HG03066 (cell line): ENCODE measurements at regions not wholly inside any gene's neighbourhood (a gene's known extent, or its start where the extent isn't known, plus 50 kb on each side); places are given as distances from the start of the nearest gene placed in this dataset.

Experiments
- ATAC-seq: cut with Tn5 transposase; IDR thresholded peaks from one replicate; pipeline ENCODE4 v1.9.1; 2021; ENCODE audit warnings: low read depth; ENCODE audit not compliant: unreplicated experiment

DNA sequence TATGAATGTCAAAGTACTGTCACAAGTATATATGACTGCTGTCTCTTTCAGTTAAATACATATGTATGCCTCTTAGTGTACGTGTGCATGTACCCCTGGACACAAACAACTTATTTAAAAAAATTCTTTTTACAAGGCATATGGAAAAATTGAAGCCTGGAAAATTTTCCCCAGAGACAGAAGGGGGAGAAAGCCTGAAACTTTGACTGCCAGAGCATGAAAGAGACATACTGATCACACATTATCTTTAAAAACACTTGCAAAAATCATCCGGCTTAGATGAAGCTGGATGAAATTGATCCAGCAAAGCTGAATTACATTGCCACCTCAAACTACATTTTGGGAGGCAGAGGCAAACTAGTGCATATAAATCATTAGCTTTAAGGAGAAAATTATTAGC lies 88.0 kb upstream of the NFIB start:
- ATAC-seq: no peak

DNA sequence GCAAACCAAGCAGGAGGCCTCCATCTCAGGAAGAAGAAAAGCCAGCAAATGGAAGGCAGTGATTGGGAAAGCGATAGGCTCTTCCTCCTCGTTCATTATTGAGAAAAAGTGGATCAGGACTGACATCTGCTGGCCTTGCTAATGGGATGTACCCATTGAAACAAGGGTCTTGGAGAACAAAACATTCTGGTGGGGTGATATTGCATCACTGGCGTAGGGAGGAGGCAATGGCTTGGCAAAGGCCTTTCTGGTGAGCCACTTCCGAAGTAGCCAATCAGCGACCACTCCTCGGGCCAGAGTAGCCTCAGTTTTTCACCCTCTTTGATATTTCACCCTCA lies 86.7 kb upstream of the NFIB start:
- no peak for ATAC-seq

DNA sequence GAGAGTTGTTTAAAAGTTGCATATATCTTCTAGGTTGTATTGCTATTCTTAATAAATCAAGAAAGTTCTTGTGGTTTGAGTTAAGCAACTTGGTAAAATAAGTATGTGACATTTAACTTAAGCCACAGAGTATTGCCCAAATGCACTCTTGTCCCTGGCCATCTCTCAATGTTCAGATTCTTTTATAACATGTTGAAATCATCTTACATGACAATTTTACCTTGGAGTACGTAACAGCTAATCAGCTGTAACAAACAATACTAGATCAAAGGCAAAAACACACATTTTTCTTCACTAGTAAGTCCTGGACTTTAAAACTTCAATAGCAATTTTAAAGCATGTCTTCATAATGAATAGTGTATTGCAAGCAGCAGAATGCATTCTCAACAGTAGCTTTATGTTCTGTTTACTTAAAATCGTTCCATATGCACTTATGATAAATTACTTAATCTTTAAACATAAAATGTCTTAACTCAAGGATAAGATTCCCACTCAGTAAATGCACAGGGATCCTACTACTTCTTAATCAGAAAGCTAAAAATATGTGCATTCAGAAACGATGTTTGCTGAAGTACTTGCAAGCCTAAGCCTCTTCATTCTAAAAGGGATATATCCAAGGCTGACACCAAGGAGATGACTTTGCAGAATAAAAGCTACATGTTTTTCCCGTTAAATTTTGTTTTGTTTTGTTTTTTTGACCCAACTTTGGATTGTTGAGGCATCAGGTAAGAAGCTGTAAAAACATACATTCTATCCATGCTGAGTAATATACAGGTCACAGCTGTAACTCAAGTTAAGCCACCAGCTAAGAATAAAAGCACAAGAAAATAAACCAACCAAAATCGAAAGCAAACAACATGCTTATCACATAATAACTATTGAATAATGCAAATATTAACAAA lies 86.1 kb upstream of the NFIB start:
- no peak for ATAC-seq

DNA sequence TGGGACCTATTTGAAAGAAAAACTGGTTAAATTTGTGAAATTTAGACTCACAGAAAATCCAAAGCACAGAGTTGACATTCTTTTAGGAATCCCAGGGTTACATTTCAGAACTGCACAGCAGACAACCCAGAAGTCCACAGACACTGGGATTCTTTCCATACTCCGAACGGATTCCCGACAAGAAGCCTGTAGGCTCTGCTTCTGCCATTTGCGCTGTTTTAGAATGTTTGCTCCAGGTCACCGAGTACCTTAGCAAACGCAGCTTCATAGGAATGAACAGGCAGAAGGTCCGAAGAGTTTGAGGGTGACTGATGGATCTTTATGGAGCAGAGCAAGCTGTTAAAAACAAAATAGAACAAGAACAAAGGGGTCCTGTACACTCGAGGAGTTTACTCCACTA lies 84.5 kb upstream of the NFIB start:
- ATAC-seq: no peak

DNA sequence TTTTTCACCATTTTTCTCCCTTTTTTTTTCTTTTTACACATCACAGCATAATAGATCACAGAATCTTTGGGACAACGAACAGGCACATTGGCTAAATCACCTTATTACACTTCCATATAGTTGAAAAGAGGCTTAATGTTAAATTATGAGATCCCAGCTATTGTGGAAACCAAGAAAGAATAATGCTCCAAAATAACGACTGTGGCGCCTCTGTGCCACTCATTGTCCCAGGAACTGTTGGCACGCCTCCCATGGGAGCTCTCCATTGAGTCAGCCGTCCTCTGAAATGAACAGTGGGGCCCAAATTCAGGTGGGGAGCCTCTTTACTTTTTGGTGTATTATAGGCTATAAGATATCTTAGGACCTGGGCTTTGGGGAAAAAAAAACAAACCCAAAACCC lies 82.2 kb upstream of the NFIB start:
- ATAC-seq: no peak

DNA sequence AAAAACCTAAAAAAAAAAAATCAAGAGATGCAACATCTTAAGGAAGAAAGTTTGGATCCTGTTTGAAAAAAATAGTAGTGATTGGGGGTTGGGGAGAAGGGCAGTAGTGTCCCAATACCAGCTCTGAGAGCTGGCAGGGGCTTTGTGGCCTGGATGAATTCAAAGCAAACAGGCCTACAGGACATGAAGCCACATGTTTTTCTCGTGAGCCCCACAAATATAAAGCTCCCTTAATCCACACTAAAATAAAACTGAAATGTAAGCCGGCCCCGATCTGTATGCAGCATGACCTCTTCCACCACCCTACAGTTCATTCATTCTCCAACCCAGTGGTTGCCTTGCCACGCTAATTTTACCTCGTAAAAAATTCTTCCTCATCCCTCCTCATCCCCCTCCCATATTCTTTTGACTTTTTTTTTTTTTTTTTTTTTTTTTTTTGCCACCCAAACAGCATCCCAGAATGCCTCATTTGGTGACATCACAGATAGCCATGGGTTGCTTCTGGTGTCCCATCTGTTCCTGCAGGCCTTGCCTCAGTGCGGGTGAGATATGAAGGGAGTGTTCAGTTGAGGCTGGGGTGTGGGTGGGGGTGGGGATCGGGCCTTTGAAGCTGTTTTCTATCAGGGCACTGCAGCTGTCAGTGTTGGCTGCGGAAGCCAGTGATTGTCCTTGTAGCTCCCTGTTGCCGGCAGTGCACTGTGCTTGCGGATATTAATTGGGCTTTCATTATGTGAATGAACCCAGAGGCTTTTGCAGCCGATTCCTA lies 81.6 kb upstream of the NFIB start:
- ATAC-seq: no peak

DNA sequence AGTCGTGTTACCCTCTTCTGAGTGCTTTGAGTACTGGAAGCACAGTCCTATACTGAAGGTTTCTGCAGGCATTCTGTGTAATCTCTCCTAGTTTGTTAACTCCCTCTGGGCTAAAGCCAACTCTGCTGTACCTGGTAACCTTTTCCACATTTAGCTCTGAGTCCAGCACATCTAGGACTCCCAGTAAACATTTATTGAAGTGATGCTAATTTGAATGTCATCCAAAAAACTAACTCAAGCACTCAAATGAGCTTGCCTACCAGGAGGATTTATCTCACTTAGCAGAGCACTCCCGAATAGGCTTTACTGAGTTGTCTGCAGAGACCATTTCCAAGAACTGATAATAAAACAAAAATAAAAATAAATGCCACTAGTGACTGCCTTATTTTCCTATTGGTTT lies 79.5 kb upstream of the NFIB start:
- no peak for ATAC-seq

DNA sequence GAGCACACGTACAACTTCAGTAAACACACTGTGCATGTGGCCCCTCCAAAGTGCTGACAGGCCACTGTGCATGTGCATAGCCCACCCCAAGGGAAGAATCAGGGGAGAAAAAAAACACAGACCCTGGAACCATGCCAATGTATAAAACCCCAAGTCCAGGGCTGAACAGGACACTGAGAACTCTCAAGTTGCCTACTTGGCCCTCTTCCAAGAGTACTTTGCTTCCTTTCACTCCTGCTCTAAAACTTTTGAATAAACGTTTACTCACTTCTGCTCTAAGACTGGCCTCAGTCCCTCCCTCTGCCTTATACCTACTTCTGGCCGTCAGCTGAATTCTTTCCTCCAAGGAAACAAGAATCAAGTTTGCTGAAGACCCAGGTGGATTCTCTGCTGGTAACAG lies 77.7 kb upstream of the NFIB start:
- no peak for ATAC-seq

DNA sequence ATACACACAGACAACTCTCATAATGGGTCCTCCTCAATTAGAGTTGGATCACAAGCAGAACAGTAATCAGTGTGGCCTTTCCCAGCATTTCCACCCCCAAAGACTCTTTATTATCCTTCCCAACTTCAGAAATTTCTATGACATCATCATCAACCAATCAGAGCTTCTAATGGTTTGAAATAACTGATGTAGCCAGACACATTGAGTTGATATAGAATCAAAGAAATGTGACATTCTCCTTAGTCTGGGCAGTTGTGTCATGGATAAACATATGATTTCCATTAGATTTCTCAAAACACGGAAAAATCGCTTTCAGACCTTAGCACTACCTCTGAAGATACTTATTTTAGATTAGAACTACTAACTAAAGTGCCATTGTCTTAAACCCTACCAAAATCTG lies 75.7 kb upstream of the NFIB start:
- no peak for ATAC-seq

DNA sequence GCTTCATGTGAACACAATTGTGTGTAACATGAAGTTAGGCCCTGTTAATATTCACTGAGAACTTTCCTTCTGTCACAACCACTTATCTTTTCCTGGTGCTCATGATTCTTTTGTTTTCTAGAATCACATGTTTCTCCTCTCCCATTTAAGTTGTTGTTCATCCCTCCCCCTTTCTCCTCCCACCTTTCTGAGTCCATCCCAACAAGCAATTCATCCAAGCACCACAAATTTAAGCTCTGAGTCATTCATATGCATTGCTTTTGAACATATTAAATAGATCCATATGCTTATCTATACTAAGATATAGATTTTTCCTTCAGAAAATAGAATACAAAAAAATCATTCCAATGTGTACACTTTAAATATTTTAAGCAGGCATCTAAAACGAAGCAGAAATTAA lies 75.2 kb upstream of the NFIB start:
- ATAC-seq: no peak

DNA sequence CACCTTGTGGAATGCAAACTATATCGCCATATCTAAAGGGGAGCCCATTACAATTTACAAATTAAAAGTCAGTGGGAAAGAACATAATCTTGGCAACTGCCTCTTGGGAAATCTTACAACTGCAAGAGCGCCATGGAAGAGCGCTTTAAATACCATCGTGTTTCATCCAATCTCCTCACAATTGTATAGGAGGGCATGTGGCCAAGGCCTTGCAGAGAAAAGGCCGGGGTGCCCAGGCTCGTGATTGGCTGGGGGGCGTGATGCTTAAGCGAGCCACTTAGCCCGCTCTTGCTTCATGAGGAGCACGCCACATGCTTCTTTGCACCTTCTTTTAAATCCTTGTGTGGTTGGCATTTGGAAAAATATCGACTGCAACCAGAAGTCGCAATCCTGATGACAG lies 69.8 kb upstream of the NFIB start:
- ATAC-seq: no peak

DNA sequence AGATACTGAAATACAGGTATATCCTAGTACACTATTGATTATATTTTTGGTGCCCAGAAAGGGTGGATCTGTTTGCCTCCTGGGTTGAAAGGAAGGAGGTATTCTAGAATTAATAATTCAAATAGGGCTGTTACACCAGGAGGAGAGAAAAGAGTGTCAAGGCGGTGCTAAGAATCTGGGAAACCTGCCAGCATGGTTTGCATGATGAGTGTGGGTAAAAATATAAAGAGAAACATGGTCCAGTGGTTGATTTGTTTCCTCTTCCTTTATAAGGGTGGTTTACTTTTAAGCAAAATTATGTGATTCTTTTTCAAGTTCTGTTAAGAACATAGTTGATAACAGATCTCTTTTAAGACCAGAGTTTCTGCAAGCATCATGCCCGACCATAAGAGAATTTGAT lies 69.4 kb upstream of the NFIB start:
- ATAC-seq: no peak

DNA sequence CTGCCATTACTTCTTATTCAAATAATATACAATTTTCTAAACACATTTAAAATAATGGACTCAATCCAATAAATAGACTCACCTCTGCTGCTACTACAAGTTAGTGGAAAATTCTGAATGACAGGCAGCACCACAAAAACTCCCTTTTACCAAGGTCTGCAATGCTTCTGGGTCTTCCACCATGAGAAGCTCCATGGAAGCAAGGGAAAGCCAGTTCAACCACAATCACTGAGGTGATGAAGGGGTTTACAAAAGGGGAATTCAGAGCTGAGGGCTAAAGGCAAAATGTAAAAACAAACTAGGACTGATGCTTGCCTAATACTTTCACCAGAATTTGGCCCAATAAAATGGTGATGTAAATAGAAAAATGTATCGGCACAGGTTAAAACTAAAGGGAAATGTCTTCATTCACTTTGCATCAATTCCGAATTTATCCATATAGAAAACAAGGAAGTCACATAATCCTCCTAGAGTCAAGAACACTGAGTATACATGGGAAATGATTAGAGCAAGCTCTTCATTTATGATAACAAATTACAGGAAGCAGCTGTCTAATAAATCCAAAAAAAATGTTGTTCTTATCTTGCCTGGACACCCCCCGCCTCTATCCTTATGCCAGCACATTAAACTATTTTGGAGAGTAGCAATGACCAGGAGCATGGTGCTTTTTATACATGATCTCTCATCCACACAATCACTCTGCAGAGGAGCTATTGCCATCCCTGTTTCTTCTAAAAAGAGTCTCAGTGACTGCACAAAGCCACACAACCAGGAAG lies 66.3 kb upstream of the NFIB start:
- no peak for ATAC-seq

DNA sequence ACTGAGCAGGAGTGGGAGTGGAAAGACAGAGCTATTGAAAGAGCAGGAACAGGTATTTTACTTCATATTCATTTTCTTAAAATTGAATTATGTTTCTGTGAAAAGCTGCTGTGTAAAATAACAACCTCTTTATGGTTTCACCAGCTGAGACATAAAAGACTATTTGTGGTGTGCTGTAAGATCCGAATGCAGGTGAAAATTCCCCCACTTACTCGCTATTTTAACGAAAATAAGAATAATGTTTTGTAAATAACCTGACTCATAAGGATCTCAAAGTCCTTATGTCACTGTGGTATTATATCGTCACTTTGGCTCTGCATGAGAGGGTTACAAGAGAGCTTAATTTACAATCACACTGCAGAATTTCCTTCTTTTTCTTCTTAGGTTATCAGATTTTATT lies 65.3 kb upstream of the NFIB start:
- no peak for ATAC-seq

DNA sequence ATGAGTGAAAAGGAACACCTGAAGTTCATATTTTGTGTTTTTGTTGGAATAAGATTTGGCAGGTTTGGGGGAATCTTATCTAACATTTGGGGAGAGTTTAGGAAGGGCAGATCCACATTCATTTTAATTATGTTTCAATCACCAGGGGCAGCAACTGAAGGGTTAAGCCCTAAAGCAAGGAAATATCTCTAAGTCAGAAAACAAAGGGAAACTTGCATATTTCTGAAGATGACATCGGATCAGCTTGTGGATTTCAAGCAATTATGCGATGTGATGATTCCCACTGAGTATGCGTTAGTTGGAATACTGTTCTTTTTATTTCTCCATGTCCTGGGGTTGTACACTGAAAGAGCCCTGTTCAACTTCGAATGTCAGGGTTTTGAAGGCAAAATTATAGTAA lies 59.8 kb upstream of the NFIB start:
- no peak for ATAC-seq

DNA sequence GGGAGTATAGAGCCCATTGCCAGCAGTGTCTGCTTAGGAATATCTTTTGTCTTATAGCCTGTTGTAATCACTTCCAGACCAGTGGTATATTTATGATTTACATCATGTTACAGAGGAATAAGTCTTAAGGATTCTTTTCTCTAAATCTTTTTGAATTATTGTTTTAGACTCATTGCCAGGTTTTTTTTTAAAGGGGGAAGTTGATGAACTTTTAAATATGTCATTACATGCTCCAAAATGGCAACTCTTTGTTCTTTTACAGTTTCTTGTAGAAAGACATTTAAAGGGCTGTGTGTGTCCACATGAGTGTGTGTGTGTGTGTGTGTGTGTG lies 59.4 kb upstream of the NFIB start:
- no peak for ATAC-seq

DNA sequence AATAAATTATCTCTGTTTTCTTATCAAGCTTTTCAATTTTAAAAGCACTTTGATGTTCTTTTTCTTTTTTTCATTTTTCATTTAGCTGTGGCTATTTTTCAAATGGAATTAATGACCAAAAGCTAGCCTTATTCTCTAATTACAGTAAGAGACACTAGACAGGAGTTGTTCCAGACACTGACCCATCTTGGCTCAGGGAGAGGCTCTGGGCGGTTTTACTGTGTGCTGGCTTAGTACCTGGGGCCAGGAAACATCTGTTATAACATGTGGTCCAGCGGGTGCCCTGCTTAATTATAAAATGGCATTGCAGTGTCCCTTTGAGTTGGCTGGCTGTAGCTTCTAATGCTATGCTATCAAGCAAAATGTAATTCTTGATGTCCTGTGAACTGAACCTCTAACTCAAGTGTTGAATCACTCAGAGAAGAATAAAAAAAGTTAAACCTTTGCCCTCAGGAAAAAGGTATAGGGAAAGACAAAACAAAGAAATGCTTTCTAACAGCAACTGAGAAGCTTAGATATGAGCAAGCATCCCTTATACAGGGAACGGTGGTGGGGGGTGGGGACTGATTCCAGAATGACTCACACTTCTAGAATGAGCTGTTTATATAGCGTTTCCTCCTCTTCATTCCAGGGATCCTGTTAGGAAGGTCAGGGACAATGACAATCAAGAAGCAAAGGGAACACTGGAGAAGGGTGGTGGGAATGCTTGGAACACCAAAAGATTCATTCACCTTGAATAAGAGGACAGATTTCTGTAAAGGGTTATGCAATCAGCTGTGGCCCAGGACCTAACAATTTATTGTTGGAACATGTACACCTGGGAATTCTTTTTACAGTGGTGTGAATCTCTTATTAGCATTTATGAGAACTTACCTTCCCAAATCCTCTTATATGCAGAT lies 58.7 kb upstream of the NFIB start:
- no peak for ATAC-seq

DNA sequence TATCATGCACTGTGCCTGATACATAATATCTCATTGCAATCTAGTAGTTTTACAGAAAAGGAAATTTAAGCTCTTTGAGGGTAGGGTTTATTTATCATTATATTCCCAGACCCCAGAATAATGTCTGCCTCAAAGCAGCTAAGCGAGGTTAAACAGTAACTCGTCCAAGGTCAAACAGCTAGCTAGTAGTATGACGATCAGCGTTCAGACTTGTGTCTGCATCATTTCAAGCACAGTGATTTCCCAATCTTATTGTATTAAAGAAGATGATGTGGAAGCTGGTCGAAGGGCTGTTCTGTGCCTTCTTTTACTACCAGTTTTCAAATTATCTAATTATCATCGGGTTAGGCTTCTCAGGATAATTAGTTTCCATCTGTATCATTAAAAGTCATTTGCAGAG lies 55.1 kb upstream of the NFIB start:
- no peak for ATAC-seq

DNA sequence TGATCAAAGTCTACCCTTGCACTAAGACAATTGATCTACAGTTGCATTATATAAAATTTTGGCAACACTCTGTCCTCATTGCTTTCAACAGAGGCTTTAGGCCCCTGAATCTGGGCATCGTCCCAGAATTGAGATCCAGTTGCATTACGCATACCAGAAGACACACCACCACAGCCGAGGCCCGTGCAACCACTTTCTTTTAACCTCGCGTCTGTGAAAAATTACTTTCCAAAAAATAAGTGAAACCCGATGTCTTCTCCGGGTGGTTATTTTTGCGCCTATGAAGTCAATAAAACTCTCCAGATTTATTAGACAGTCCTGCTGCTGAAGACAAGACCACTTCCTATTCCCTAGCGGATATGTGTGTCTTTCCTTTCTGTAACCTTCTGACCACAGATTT lies 52.1 kb upstream of the NFIB start:
- ATAC-seq: no peak

DNA sequence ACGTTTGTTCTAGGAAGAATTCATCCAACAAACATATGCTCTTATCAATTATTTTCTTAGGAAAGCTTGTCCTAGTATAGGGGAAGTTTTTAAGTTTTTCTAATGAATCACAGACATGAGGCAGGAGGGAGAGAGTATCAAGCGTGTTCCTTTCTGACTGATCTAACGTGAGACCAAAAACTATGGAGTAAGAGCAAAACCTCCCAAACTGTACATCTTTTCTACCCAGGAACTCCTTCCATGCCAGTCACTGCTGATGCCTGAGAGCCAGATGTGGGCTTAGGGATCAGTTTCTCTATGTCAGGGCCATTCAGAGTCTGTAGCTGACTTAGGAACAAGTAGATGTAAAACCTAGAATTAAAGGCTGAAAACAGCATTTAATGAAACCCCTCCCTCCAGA lies 51.7 kb upstream of the NFIB start:
- ATAC-seq: no peak
